NB4 (cell line): ENCODE measurements at regions not wholly inside any gene's neighbourhood (a gene's known extent, or its start where the extent isn't known, plus 50 kb on each side); places are given as distances from the start of the nearest gene placed in this dataset.

Experiments used
- POLR2A ChIP-seq: IDR thresholded peaks from 2 replicates; pipeline ENCODE4 v1.6.1; 2011; ENCODE audit warnings: mild to moderate bottlenecking; ENCODE audit not compliant: insufficient read length; ENCODE audit errors: extremely low read depth
- TF ChIP-seq, protein P1 (sequence below): IDR thresholded peaks from one replicate; pipeline ENCODE4 v1.5.1; 2012; ENCODE audit warnings: low read depth, low read length
- TF ChIP-seq, protein P2 (sequence below): IDR thresholded peaks from 2 replicates; pipeline ENCODE4 v1.6.1; 2011; ENCODE audit warnings: low read depth, low read length

DNA sequence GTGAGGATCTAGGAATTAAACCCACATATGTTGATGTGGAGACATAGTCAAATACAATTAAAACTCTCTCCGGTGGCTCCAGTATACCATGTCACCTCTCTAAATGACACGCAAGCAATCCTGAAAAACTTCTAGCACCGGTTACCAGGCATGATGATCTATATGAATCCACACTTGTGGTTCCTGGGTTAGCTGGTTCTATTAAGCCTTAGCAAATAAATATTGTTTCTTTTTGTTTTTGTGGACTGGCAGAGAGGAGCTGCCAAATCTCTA lies 104.8 kb downstream of the SEC61B start:
- TF ChIP-seq, protein P1, sequence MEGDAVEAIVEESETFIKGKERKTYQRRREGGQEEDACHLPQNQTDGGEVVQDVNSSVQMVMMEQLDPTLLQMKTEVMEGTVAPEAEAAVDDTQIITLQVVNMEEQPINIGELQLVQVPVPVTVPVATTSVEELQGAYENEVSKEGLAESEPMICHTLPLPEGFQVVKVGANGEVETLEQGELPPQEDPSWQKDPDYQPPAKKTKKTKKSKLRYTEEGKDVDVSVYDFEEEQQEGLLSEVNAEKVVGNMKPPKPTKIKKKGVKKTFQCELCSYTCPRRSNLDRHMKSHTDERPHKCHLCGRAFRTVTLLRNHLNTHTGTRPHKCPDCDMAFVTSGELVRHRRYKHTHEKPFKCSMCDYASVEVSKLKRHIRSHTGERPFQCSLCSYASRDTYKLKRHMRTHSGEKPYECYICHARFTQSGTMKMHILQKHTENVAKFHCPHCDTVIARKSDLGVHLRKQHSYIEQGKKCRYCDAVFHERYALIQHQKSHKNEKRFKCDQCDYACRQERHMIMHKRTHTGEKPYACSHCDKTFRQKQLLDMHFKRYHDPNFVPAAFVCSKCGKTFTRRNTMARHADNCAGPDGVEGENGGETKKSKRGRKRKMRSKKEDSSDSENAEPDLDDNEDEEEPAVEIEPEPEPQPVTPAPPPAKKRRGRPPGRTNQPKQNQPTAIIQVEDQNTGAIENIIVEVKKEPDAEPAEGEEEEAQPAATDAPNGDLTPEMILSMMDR, result no peak
- TF ChIP-seq, protein P2, sequence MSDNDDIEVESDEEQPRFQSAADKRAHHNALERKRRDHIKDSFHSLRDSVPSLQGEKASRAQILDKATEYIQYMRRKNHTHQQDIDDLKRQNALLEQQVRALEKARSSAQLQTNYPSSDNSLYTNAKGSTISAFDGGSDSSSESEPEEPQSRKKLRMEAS, result no peak
- TF ChIP-seq POLR2A, result no peak
